GM21529 (cell line): ENCODE measurements at regions not wholly inside any gene's neighbourhood (a gene's known extent, or its start where the extent isn't known, plus 50 kb on each side); places are given as distances from the start of the nearest gene placed in this dataset.
A peak's percentile ranks its signal among the peaks of the same experiment; 100 is the strongest.

Source experiments
- ATAC-seq: cut with Tn5 transposase; IDR thresholded peaks from one replicate; pipeline ENCODE4 v1.9.1; 2021; ENCODE audit not compliant: unreplicated experiment

DNA sequence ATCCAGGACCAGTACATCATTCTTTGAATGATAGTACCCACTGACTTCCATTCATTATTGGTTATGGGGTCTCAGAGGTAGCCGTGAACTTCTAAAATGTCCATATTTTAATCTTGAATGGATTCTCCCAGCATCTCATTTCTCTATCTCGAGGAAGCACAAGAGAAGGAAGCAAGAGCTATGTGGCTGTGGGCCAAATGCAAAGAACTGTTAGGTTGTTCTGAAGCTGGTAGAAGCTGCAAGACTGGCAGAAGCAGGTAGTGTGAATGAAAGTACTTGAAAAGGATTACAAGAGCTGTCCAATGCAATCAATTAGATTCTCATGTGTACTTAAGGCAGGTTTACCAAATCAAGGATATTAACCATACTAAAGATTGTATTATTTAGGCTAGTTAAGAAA lies 1131.8 kb downstream of the GRIK2 start:
- no peak for ATAC-seq

DNA sequence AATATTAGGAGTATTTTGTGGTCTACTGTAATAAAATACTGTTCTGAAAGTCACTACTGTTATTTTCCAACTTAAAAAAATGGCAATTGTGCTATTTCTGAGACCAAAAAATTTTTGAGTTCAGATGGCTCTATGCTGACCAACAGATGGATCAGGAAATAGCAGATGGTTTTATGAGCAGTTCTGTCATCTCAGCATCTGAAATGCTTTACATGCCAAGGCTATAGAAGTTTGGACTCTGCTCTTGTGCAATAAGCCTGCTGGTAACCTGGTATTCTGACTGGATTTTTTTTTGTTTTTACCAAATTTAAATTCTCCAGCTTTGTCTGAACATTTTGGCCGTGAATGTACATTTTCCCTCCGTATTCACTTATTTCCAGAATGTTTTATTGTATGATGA lies 1127.5 kb downstream of the GRIK2 start:
- no peak for ATAC-seq

DNA sequence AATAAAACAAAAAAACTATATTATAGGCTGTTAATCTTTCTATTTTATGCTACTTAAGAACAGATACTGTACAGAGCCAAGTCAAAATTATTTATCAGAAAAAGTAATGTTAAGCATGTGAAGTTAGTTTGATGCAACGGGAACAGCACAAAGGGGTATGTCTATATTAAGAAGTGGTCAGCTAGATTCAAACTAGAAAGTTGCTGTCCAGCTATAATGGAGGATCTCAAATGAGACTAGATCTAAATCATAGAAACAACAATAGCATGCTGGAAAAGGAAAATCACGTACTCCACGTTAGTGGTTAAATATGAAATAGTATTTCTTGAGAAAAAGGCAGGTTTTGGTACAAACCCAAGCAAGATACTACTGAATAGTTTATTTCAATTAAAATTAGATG lies 1124.0 kb downstream of the GRIK2 start:
- ATAC-seq, result no peak

DNA sequence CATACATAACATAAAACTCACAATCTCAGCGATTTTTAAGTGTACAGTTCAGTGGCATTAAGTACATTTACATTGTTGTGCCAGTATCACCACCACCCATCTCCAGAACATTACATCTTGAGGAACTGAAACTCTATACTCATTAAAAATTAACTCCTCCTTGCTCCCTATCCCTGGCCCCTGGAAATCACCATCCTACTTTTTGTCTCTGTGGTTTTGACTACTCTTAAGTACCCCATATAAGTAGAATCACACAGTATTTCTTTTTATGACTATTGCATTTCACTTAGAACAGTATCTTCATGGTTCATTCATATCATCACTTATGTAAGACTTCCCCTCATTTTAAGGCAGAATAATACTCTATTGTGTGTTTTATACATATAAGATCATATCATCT lies 1108.1 kb downstream of the GRIK2 start:
- peak; percentile 63 for ATAC-seq

DNA sequence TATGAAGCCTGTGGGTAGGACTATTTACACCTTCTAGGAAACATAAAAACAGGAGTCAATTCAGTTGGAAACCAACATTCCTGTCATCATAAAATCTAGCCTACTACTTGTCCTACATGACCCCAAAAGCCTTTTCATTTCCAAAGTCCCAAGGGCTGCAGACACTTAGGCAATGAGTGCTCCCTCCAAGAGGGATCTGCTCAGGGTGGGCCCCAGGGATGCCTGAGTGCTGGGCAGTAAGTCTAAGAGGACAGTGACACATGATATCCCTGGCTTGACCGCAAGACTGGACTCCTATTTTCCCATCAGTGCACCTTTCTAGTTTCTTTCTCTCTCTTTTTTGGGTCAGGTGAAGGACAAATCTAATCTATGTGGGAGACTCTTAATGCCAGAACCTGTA lies 1101.3 kb downstream of the GRIK2 start:
- ATAC-seq, result no peak

DNA sequence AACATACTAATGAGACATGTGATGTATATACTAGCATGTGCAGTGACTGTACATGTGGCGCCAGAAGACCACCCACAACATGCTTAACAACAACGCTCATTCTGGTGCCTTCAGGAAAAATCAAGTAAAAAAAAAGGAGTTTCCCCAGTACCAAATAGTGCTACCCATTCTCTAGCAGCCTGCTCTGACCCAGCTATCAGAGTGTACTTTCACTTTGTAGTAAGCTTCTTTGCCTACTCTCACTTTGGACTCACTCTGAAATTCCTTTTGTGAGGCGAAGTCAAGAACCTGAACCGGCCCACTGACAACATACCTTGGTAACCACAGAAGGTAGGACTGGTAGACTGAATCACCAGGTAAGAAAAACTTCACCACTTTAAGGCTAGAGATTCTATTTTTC lies 1100.0 kb downstream of the GRIK2 start:
- no peak for ATAC-seq

DNA sequence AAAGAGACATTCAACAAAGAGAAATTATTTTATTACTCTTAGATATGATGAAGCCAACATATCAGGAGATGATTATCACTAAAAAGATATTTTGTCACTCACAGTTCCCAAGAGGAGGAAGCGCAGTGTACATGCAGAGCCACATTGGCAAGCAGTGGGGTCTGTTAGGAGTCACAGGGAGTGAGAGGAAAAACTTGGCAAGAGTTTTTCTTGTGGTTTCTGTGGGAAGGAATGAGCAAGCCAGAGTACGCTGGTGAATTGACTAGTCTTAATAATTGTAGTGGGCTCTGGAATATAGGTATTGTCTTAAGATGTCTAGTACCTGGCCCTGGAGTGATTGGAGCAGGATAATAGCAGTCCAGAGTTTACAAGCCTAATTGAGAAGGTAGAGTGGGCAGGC lies 1095.2 kb downstream of the GRIK2 start:
- no peak for ATAC-seq

DNA sequence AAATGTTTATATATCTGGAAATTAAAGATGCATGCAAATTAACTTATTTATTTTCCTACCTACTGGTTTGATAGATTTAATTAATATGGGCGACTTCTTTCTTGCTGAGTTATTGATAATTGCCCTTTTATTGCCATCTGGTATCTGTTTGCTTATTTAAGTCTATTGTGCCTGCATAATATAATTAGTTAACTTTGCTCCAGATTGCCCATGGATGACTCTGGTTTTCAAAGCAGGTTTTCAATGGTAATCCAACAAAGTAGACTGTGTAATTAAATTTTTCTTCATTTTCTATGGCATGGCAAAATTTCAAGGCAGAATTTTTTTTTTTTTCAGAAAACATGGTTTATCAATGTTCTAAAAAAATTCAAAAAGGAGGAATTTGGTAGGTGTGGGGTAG lies 1092.0 kb downstream of the GRIK2 start:
- no peak for ATAC-seq

DNA sequence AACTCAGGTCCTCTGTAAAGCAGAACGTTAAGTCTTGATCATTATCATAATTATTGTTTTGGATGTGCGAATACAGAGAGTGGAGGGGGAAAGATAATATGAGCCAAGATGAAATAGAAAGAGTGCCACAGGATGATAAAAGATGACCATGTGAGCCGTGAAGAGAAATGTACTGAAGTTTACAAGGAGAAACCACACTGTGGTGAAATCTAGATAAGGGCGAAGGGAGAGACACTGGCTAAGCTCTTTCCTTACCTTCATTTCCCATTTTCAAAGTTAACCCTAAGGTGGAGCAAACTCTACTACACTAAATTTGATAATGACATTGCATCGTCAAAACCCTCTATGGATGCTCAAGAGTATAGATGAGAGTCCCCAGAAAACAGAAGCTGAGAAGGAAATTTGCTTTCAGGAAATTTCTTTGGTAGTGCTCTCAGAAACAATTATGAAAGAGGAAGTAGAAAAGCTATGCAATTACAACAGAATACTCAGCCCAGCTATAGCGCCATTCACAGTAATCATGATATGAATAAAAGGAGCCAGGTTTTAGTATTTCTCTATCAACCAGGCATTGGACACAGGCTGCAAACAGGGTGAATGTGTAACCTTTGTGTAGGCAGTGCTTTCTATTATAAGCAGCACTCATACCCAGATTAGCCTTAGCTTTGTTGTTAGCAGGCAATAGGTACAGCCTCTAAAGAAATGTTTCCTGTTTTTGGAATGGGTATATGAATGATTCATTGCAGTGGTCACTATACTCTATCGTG lies 1080.7 kb downstream of the GRIK2 start:
- no peak for ATAC-seq

DNA sequence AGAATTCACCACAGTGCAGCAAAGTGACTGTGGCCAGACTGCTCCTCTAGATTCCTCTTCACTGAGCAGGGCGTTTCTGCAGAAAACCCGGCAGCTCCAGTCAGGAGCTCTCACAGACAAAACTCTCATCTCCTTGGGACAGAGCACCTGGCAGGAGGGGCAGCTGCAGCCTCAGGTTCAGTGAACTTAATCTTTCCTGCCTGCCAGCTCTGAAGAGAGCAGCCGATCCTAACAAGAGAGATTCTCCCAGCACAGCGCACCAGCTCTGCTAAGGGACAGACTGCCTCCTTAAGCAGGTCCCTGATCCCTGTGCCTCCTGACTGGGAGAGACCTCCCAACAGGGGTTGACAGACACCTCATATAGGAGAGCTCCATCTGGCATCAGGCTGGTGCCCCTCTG lies 1065.5 kb downstream of the GRIK2 start:
- ATAC-seq, result no peak

DNA sequence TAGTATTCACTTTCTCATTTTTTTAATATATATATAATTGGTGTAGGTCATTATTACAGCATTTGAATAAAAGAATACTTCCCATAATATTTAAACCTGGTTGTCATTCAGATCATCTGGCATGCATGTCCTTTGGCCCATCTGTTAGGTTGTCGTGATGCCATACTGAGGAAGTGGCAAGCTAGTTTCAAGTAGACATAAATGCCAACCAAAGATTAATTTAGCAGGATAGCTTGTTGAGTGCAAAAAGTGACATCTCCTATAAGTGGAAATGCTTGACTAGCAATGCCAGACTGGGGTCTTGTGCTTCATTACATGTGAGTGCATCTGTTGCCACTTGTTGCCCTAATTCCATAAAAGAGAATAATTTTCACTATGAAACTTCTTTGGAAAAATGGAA lies 1044.7 kb downstream of the GRIK2 start:
- no peak for ATAC-seq

DNA sequence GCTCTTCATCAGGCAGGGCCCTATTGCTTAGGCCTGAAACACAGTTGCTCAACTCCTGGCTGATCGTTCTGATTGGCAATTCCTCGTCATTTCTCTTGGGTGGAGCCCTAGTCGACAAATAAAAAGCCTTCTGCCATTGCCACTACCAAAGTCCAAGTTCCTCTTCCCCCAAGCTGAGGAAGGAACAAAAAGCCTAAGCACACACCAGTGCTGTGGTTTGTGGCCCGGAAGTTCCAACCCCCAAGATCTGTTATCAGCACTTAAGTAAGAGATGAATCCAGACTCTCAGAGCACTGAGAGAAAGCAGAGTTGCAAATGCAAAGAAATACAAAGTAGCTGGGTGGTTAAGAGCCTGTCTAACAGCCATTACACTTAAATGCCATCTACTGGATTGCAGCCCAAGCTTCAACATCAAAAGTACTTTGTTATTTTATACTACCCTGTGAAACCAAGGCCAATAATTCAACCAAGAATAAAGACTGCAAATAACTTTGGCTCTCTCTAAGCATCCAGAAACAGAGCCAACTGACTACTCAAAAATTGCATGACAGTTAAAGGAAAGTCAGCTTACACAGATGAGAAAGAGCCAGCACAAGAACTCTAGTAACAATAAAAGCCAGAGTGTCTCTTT lies 1024.0 kb downstream of the GRIK2 start:
- no peak for ATAC-seq

DNA sequence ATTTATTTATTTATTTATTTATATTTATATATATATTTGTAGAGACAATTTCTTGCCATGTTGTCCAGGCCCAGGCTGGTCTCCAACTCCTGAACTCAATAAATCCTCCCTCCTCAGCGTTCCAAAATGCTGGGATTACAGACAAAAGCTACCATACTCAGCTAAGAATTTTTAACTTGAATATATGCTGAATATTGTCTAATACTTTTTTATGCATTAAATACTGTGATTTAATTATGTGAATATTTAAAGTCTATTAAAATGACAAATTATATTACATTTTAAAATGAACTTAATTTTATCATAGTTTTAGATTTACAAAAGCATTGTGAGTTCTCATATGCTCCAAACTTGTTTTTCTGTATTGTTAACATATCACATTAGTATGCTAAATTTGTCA lies 1022.4 kb downstream of the GRIK2 start:
- ATAC-seq, result no peak

DNA sequence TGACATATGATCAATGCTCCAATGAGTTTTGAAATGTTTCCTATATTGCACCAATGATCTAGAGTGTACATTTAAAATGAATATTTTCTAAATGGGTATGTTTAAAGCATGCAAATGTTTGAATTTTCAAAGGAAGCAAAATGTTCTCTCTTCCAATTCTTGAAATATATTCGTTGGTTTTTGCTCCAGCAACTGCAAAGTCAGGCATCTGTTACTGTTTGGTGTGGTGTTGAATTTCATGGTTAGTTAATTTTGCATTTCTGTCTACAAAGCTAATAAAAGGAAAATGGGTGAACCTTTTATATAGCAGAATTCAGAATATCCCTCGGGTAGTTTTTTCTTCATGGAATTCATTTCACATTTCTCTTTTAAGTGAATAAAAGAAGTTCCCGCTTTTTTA lies 1018.3 kb downstream of the GRIK2 start:
- no peak for ATAC-seq

DNA sequence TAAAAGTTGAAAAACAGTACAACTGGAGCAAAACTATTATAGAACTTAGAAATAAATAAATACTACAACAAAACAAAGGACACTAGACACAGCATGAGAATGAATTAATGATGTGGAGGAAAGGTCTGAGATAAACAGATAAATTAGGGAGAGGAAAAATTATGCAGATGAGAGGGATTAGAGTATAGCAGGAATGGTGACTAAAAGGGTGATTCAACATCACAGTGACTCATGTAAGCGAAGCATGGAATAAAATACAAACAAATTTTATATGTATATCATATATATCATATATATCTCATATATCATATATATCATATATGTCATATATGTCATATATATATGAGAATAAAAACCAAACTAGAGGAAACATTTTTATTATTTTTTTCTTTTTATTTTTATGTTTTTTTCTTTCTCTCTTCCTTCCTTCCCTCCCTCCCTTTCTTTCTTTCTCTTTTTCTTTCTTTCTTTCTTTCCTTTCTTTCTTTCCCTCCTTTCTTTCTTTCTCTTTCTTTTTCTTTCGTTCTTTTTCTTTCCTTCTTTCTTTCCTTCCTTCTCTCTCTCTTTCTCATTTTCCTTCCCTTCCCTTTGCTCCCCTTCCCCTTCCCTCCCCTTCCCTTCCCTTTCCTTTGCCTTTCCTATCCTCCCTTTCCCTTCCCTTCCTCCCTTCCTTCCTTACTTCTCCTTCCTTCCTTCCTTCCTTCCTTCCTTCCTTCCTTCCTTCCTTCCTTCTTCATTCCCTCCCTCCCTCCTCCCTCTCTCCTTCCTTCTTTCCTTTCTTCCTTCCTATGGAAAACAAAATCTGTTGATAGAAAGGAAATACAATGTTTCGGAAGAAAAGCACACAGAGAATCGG lies 1014.6 kb downstream of the GRIK2 start:
- ATAC-seq, result no peak

DNA sequence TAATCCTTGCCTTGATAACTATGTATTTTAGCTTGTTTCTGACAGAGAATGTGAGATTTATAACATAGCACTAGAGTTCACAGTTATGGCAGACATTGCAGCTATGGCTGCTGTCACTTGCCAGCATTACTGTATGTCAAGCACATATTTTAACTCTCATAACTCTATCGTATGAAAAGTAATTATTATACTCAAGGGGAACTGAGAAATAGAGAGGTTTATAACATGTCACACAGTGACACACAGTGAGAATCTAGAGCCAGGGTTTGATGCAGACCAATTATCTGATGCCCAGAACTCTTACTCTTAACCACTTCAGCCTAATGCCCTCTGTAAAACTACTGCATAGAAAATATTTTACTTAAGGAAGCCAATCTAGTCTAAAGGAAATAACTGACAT lies 1012.4 kb downstream of the GRIK2 start:
- no peak for ATAC-seq

DNA sequence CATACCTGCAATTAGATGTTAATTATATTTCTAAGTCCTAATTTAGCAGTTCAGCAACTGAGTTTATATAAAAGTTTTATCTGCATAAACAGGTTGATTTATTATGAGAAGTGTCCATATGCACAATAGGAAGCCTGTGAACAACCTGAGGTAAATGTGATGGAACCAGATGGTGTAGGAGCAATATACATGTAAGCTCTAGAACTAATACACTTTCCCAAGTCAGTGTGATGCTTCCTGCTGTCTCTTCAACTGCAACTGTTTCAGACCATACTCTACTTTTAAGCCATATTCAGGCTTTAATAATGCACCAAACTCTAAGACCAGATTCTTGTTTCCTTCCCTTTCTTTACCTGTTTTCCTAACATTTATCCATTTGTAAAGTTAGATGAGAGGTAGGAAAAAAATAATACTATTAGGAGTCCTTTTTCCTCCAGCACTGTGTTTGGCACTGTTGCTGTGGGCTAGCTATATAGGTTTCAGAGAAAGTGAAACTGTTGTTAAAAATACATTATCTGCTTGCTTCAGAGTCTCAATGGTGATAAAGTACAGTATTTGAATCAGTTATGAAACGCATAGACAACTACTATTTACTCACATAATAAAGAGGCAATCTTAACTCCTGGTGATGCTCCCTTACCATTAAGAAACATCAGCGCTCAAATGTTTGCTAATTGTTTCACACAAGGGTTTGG lies 1009.3 kb downstream of the GRIK2 start:
- no peak for ATAC-seq

DNA sequence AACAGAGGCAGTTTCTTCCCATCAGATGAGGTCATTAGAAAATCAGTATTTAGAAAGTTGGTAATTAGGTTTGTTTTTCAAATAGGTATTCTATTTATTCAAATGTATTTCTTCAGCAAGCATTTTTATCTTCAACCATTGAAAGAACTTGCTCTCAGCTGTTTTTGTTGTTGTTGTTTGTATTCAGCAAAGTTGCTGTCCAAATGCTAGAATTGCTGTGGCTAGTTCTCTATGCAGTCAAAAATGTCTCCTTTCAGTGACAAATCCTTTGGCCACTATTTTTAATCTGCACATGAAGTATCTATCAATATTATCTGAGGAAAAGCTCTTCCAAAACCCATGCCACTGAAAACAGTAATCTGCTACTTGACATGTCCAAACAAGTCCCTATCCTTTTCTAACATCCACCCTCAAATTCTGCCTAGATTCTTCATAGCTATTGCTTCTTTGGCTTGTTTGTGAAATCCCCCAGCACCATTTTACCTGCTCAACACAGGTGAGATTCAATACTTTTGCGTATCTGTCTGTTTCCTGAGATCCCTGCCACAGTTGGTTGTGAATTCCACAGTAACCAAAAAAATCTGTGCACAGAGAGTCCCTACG lies 1005.4 kb downstream of the GRIK2 start:
- no peak for ATAC-seq

DNA sequence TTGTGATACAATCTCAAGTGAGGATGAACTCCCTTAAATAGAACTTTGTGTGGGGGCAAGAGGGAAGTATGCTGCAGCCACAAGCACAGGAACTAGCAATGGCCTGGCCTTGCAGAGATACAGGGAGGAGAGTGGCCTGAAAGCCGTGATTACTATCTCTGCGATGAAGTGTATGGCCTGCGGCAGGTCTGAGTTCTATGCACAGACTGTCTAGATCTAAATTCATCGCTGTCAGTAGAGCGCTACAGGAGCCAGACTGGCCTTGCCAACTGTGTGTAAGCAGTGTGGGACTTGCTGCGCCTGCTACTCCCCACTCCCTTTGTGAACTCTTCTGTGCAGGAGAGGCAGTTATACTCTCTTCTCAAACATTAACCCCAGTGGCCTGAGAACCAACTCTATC lies 997.0 kb downstream of the GRIK2 start:
- ATAC-seq, result no peak

DNA sequence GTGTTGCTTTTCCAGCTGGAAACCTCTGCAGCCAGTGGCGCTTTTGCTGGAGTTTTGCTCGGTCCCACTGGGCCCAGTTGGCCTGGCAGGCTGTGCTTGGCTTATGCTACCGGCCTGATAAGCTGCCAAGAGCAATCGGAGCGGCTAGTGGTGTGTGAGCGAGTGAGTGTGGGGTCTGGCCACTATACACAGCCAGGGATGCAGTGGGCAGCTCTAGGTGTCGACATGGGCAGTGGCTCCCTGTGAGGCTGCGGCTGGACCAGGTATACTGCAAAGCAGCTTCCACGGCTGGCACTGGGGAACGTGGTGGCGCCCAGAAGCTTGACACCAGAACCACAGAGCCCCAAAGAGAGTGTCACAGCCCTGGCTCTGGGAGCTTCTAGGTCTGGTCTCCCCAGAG lies 996.5 kb downstream of the GRIK2 start:
- no peak for ATAC-seq
